LNCaP clone FGC (cell line): ENCODE measurements at regions not wholly inside any gene's neighbourhood (a gene's known extent, or its start where the extent isn't known, plus 50 kb on each side); places are given as distances from the start of the nearest gene placed in this dataset.

ENCODE experiments used
- DNase-seq: peaks from one replicate; pipeline ENCODE4 v3.0.0-alpha.2; 2011; ENCODE audit warnings: low read depth
- H3K4me3 ChIP-seq: 2 replicates; pipeline ENCODE4 v1.5.1; 2011; ENCODE audit warnings: mild to moderate bottlenecking, low read depth, low read length, control low read depth
- TF ChIP-seq, protein P1 (sequence below): IDR thresholded peaks from 2 replicates; pipeline ENCODE4 v1.5.1; 2012; ENCODE audit warnings: mild to moderate bottlenecking; ENCODE audit not compliant: control insufficient read depth, insufficient read depth; ENCODE audit errors: extremely low read depth

- TF ChIP-seq, protein P1, sequence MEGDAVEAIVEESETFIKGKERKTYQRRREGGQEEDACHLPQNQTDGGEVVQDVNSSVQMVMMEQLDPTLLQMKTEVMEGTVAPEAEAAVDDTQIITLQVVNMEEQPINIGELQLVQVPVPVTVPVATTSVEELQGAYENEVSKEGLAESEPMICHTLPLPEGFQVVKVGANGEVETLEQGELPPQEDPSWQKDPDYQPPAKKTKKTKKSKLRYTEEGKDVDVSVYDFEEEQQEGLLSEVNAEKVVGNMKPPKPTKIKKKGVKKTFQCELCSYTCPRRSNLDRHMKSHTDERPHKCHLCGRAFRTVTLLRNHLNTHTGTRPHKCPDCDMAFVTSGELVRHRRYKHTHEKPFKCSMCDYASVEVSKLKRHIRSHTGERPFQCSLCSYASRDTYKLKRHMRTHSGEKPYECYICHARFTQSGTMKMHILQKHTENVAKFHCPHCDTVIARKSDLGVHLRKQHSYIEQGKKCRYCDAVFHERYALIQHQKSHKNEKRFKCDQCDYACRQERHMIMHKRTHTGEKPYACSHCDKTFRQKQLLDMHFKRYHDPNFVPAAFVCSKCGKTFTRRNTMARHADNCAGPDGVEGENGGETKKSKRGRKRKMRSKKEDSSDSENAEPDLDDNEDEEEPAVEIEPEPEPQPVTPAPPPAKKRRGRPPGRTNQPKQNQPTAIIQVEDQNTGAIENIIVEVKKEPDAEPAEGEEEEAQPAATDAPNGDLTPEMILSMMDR = no peak
- DNase-seq = no peak
Observed at GRCh38 chr18:34002130-34002529, 222.6 kb downstream of the NOL4 start.

GRCh38 chr18:34001376-34001775 is 223.3 kb downstream of the NOL4 start:
- TF ChIP-seq, protein P1 = no peak
- no peak overlapping the region for H3K4me3 ChIP-seq
- DNase-seq = no peak

More at GRCh38 chr18:34002130-34002529, 222.6 kb downstream of the NOL4 start:
- H3K4me3 ChIP-seq = no peak overlapping the region

- no peak overlapping the region for H3K4me3 ChIP-seq
- no peak for DNase-seq
- TF ChIP-seq, protein P1 = no peak
Observed at GRCh38 chr18:33987206-33987605, 237.5 kb downstream of the NOL4 start.

DNA sequence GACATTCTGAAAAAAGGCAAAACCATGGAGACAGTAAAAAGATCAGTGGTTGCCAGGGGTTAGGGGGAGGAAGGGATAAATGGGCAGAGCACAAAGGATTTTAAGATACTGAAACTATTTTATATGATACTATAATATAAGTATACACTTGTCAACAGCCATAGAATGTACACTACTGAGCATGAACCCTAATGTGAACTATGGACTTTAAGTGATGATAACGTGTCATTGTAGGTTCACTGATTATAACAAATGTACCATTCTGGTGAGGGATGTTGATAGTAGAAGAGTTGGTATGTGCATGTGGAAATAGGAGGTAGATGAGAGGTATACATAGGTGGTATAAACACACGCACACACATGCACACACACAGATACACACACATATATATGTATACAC is 241.6 kb downstream of the NOL4 start:
- TF ChIP-seq, protein P1 = no peak
- no peak overlapping the region for H3K4me3 ChIP-seq
- DNase-seq = no peak

DNA sequence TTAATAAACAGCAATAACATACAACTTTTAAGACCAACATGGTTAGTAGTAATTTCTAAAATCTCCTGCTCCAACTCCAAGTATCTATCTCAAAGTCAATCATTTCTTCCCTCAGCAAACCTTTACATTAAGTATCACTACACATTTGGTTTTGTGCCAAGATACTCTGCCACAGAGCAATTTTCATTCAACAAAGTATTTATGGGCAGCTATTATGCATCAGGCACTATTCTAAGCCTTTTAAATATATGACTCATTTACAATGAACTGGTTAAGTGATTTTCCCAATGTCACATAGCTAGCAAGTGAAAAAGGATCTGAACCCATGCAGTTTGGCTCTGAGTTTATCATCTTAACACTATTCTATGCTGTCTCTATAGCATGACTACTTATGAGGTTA is 264.3 kb downstream of the NOL4 start:
- no peak overlapping the region for H3K4me3 ChIP-seq
- TF ChIP-seq, protein P1 = no peak
- DNase-seq = no peak

- no peak for DNase-seq
- TF ChIP-seq, protein P1 = no peak
- H3K4me3 ChIP-seq = no peak overlapping the region
Observed at GRCh38 chr18:33959609-33960008, 265.1 kb downstream of the NOL4 start.

DNA sequence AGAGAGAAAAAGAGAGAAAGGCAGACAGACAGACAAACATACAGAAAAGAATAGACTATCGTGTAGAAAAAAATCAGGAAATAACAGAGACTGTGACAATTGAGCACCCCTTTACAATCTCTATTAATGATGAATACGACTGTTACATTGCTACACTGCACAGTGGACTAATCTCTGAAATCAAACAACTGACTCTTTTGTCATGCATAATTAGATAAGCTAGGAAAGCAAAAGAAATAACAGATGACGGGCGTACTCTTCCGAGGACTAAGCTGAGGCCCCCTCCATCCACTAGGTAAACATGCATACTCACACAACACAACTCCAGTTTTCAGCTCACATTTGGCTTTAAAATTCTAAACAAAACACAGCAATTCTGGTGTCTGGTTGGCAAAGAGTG is 267.0 kb downstream of the NOL4 start:
- H3K4me3 ChIP-seq = no peak overlapping the region
- TF ChIP-seq, protein P1 = no peak
- DNase-seq = no peak
